Fibroblast of villous mesenchyme (primary cell): ENCODE measurements at regions not wholly inside any gene's neighbourhood (a gene's known extent, or its start where the extent isn't known, plus 50 kb on each side); places are given as distances from the start of the nearest gene placed in this dataset.

ENCODE experiments used
- DNase-seq: peaks from one replicate; pipeline ENCODE4 v3.0.0-alpha.2; 2010; ENCODE audit warnings: low read depth
- H3K4me3 ChIP-seq: 2 replicates; pipeline ENCODE4 v1.5.1; 2011; ENCODE audit warnings: low read depth, mild to moderate bottlenecking, low read length
- CTCF ChIP-seq: IDR thresholded peaks from 2 replicates; pipeline ENCODE4 v1.5.1; 2012; ENCODE audit warnings: low read depth, mild to moderate bottlenecking, low read length; ENCODE audit not compliant: insufficient read depth

GRCh38 chr7:18241543-18242231 is 214.0 kb upstream of the PRPS1L1 start:
- DNase-seq = no peak
- TF ChIP-seq CTCF = no peak
- H3K4me3 ChIP-seq = no peak overlapping the region

- no peak for DNase-seq
- TF ChIP-seq CTCF = no peak
- no peak overlapping the region for H3K4me3 ChIP-seq
Observed at GRCh38 chr7:18243731-18244130, 216.1 kb upstream of the PRPS1L1 start.

- no peak for TF ChIP-seq CTCF
- no peak overlapping the region for H3K4me3 ChIP-seq
- DNase-seq = no peak
Observed at GRCh38 chr7:18250133-18250532, 222.5 kb upstream of the PRPS1L1 start.

GRCh38 chr7:18257711-18258110 is 230.1 kb upstream of the PRPS1L1 start:
- peak; percentile 57 for DNase-seq
- H3K4me3 ChIP-seq = no peak overlapping the region
- no peak for TF ChIP-seq CTCF

- DNase-seq = no peak
- no peak overlapping the region for H3K4me3 ChIP-seq
- TF ChIP-seq CTCF = no peak
Observed at GRCh38 chr7:18262058-18262457, 233.5 kb upstream of the HDAC9 start.

- DNase-seq = no peak
- H3K4me3 ChIP-seq = no peak overlapping the region
- TF ChIP-seq CTCF = no peak
Observed at GRCh38 chr7:18265611-18266281, 229.8 kb upstream of the HDAC9 start.
